ENCODE measurements at regions not wholly inside any gene's neighbourhood (a gene's known extent, or its start where the extent isn't known, plus 50 kb on each side); places are given as distances from the start of the nearest gene placed in this dataset.

DNA sequence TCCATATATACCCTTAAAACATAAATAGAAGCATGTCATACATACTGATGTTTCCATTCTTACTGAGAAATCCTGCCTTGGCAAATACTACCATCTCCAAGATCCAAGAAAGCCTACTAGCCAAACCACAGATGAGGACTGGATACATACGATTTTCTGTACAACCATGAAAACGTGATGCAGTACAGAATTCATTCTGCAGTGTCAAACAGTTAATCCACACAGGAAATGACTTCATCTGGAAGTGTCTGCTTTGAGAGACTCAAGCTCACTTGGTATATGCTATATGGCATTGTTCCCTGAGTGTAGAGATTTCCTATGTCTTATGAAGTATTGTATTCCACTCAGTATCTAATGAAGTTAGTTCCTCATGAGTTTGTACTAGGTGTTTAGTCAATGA is 94.3 kb downstream of the CT47B1 start:
- POLR2A ChIA-PET: no interaction called here
- H2AFZ ChIP-seq (ENCODE audit: low read depth, low read length, poor library complexity, severe bottlenecking): no peak overlapping the region
- CTCF ChIA-PET: no interaction called here
- intact Hi-C loops (cut with micrococcal nuclease): no loop called here
- H3K9me2 ChIP-seq (ENCODE audit: insufficient read depth): no peaks in the 10 kb centered on the region
- H3K27me3 ChIP-seq (ENCODE audit: insufficient read depth, low read length): no peaks in the 10 kb centered on the region
- H4K20me1 ChIP-seq (ENCODE audit: insufficient read depth): no peaks in the 10 kb centered on the region
- no peaks in the 10 kb centered on the region for H3K9me3 ChIP-seq (ENCODE audit: control insufficient read depth in 1 of 2, insufficient read depth in 1 of 2, low read depth in 1 of 2, low read length in 2 of 2)
- ATAC-seq (no peak), DNase-seq (ENCODE audit: low read depth, low spot score) (no peak)
- no TSS peak for BruUV-seq (replicated peaks)
- no peaks in the 10 kb centered on the region for H3K4me1 ChIP-seq (ENCODE audit: control insufficient read depth in 1 of 2, insufficient read depth in 2 of 2, low read length in 2 of 2)
- no peak overlapping the region for H3K27ac ChIP-seq (ENCODE audit: low read depth, low read length)
- RAD21 ChIA-PET (ENCODE audit: low non-redundant PET in 1 of 2, low total read pairs in 2 of 2, uncharacterized antibody in 2 of 2, unreplicated experiment in 2 of 2): no interaction called here
- H3K36me3 ChIP-seq (ENCODE audit: control insufficient read depth in 1 of 2, insufficient read depth in 2 of 2, low read length in 2 of 2): no peaks in the 10 kb centered on the region
- no peak overlapping the region for H3K4me2 ChIP-seq (ENCODE audit: low read length)
- TF ChIP-seq, protein P1, sequence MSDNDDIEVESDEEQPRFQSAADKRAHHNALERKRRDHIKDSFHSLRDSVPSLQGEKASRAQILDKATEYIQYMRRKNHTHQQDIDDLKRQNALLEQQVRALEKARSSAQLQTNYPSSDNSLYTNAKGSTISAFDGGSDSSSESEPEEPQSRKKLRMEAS (IDR thresholded peaks at IDR 0.05): no peak
- TF ChIP-seq ELF1 (IDR thresholded peaks at IDR 0.05; ENCODE audit: borderline replicate concordance, low read depth) (no peak), TCF7L2 (IDR thresholded peaks at IDR 0.05; ENCODE audit: borderline replicate concordance, extremely low read depth, insufficient read depth, insufficient read length) (no peak), REST (IDR thresholded peaks at IDR 0.05; ENCODE audit: low read depth) (no peak), ZNF274 (IDR thresholded peaks at IDR 0.05; ENCODE audit: low read depth, low read length) (no peak), YY1 (IDR thresholded peaks at IDR 0.05; ENCODE audit: extremely low read depth, insufficient replicate concordance, low read depth, low read length) (no peak), EGR1 (IDR thresholded peaks at IDR 0.05; ENCODE audit: low read depth) (no peak), CEBPB (IDR thresholded peaks at IDR 0.05; ENCODE audit: low read depth) (no peak), SIN3A (IDR thresholded peaks at IDR 0.05; ENCODE audit: low read depth) (no peak)
- H3K4me3 ChIP-seq (replicated peaks in 1 of 2; ENCODE audit: low read depth in 1 of 2, low read length in 2 of 2): no peak overlapping the region
- no peaks in the 10 kb centered on the region for H3K79me2 ChIP-seq (ENCODE audit: insufficient read depth, low read length)
- no peak overlapping the region for H3K9ac ChIP-seq (ENCODE audit: low read length)

Measured in HCT116 (cell line).